Keratinocyte (primary cell): ENCODE measurements at regions not wholly inside any gene's neighbourhood (a gene's known extent, or its start where the extent isn't known, plus 50 kb on each side); places are given as distances from the start of the nearest gene placed in this dataset.

Source experiments
- EZH2 ChIP-seq: IDR thresholded peaks from one replicate; pipeline ENCODE4 v1.6.1; 2012; ENCODE audit warnings: inconsistent platforms, mild to moderate bottlenecking, low read length, moderate library complexity
- TF ChIP-seq, protein P1 (sequence below), 3 experiments: IDR thresholded peaks in 1 of 3; conservative IDR thresholded peaks in 1 of 3; optimal IDR thresholded peaks in 1 of 3; 2 replicates in 2 of 3; 3 replicates in 1 of 3; pipeline versions ENCODE3 to v1.5.1; 2011; ENCODE audit warnings: low read length in 3 of 3, mild to moderate bottlenecking in 3 of 3, moderate library complexity in 2 of 3, control low read depth in 1 of 3, inconsistent platforms in 1 of 3; ENCODE audit not compliant: insufficient read depth in 2 of 3; ENCODE audit errors: extremely low read depth in 1 of 3

GRCh38 chr1:184843732-184844495, 89.3 kb upstream of the EDEM3 start:
- TF ChIP-seq, protein P1, sequence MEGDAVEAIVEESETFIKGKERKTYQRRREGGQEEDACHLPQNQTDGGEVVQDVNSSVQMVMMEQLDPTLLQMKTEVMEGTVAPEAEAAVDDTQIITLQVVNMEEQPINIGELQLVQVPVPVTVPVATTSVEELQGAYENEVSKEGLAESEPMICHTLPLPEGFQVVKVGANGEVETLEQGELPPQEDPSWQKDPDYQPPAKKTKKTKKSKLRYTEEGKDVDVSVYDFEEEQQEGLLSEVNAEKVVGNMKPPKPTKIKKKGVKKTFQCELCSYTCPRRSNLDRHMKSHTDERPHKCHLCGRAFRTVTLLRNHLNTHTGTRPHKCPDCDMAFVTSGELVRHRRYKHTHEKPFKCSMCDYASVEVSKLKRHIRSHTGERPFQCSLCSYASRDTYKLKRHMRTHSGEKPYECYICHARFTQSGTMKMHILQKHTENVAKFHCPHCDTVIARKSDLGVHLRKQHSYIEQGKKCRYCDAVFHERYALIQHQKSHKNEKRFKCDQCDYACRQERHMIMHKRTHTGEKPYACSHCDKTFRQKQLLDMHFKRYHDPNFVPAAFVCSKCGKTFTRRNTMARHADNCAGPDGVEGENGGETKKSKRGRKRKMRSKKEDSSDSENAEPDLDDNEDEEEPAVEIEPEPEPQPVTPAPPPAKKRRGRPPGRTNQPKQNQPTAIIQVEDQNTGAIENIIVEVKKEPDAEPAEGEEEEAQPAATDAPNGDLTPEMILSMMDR (optimal IDR thresholded peaks at IDR 0.05 in 1 of 3, IDR thresholded peaks at IDR 0.05 in 1 of 3, conservative IDR thresholded peaks at IDR 0.05 in 1 of 3; ENCODE audit: extremely low read depth in 1 of 3, insufficient read depth in 2 of 3, low read length in 3 of 3) = no peak
- TF ChIP-seq EZH2 = no peak
